ENCODE measurements at regions not wholly inside any gene's neighbourhood (a gene's known extent, or its start where the extent isn't known, plus 50 kb on each side); places are given as distances from the start of the nearest gene placed in this dataset.

- no peak for DNase-seq
- Mint-ChIP-seq H3K9me3 (peaks cover 0 to 1% (median 0%) of the 10 kb centered on the region in 6 donors), H3K36me3 (no peaks in the 10 kb centered on the region), H3K4me1 (no peaks in the 10 kb centered on the region), H3K27ac (no peak overlapping the region), H3K4me3 (no peak overlapping the region), H3K27me3 (ENCODE audit: low read depth in 3 of 3) (peaks cover 0 to 3% (median 2%) of the 10 kb centered on the region in 3 donors)
Observed at GRCh38 chr3:127106053-127106452, 86.9 kb upstream of the PRR23E start.

- Mint-ChIP-seq H3K9me3 (peaks cover 0 to 1% (median 0%) of the 10 kb centered on the region in 6 donors), H3K27ac (no peak overlapping the region)
Observed at GRCh38 chr3:127106456-127106855, 86.5 kb upstream of the PRR23E start.

GRCh38 chr3:127107002-127107401, 85.9 kb upstream of the PRR23E start:
- Mint-ChIP-seq H3K9me3 (peaks cover 0 to 2% (median under 1%) of the 10 kb centered on the region in 6 donors), H3K4me1 (no peaks in the 10 kb centered on the region), H3K27ac (no peak overlapping the region), H3K4me3 (no peak overlapping the region), H3K36me3 (no peaks in the 10 kb centered on the region), H3K27me3 (ENCODE audit: low read depth in 3 of 3) (peaks cover 0 to 3% (median 2%) of the 10 kb centered on the region in 3 donors)
- DNase-seq = no peak

More at GRCh38 chr3:127106456-127106855, 86.5 kb upstream of the PRR23E start:
- DNase-seq = no peak
- Mint-ChIP-seq H3K4me1 (no peaks in the 10 kb centered on the region), H3K27me3 (ENCODE audit: low read depth in 3 of 3) (peaks cover 0 to 3% (median 2%) of the 10 kb centered on the region in 3 donors), H3K36me3 (no peaks in the 10 kb centered on the region), H3K4me3 (no peak overlapping the region)

- Mint-ChIP-seq H3K27me3 (ENCODE audit: low read depth in 3 of 3) (peaks cover 0 to 3% (median 2%) of the 10 kb centered on the region in 3 donors), H3K36me3 (peaks cover 0 to 5% (median 0%) of the 10 kb centered on the region in 3 donors), H3K4me3 (no peak overlapping the region), H3K27ac (no peak overlapping the region), H3K4me1 (no peaks in the 10 kb centered on the region), H3K9me3 (peaks cover 1 to 8% (median 5%) of the 10 kb centered on the region in 6 donors)
- no peak for DNase-seq
Observed at GRCh38 chr3:127107491-127108375, 85.2 kb upstream of the PRR23E start.

- peaks cover 0 to 6% (median 0%) of the 10 kb centered on the region in 3 donors for H3K36me3 Mint-ChIP-seq
- no peak overlapping the region for H3K27ac Mint-ChIP-seq
- no peak overlapping the region for H3K4me3 Mint-ChIP-seq
- peak in 1 of 3 donors; percentile 2 for DNase-seq
- peaks cover 5 to 10% (median 7%) of the 10 kb centered on the region in 6 donors for H3K9me3 Mint-ChIP-seq
- peaks cover 0 to 3% (median 2%) of the 10 kb centered on the region in 3 donors for H3K27me3 Mint-ChIP-seq (ENCODE audit: low read depth in 3 of 3)
- H3K4me1 Mint-ChIP-seq = no peaks in the 10 kb centered on the region
Observed at GRCh38 chr3:127108796-127109195, 84.1 kb upstream of the PRR23E start.

GRCh38 chr3:127110982-127111693, 81.8 kb upstream of the PRR23E start:
- DNase-seq = no peak
- H3K27me3 Mint-ChIP-seq (ENCODE audit: low read depth in 3 of 3) = peaks cover 2 to 5% (median 3%) of the 10 kb centered on the region in 3 donors
- no peak overlapping the region for H3K27ac Mint-ChIP-seq
- no peaks in the 10 kb centered on the region for H3K4me1 Mint-ChIP-seq
- H3K4me3 Mint-ChIP-seq = no peak overlapping the region
- H3K9me3 Mint-ChIP-seq = peaks cover 5 to 10% (median 7%) of the 10 kb centered on the region in 6 donors
- H3K36me3 Mint-ChIP-seq = peaks cover 0 to 6% (median 0%) of the 10 kb centered on the region in 3 donors

- Mint-ChIP-seq H3K36me3 (peaks cover 0 to 6% (median 0%) of the 10 kb centered on the region in 3 donors), H3K4me3 (no peak overlapping the region), H3K27ac (no peak overlapping the region), H3K9me3 (peaks cover 5 to 10% (median 7%) of the 10 kb centered on the region in 6 donors), H3K4me1 (no peaks in the 10 kb centered on the region), H3K27me3 (ENCODE audit: low read depth in 3 of 3) (peaks cover 2 to 5% (median 2%) of the 10 kb centered on the region in 3 donors)
- DNase-seq = no peak
Observed at GRCh38 chr3:127112796-127113570, 79.9 kb upstream of the PRR23E start.

GRCh38 chr3:127113571-127113891, 79.4 kb upstream of the PRR23E start:
- Mint-ChIP-seq H3K4me3 (no peak overlapping the region), H3K27me3 (ENCODE audit: low read depth in 3 of 3) (peaks cover 2 to 7% (median 5%) of the 10 kb centered on the region in 3 donors), H3K27ac (no peak overlapping the region), H3K9me3 (peaks cover 5 to 10% (median 7%) of the 10 kb centered on the region in 6 donors), H3K36me3 (peaks cover 0 to 6% (median 0%) of the 10 kb centered on the region in 3 donors), H3K4me1 (no peaks in the 10 kb centered on the region)
- DNase-seq = no peak

- Mint-ChIP-seq H3K4me1 (no peaks in the 10 kb centered on the region), H3K4me3 (no peak overlapping the region), H3K9me3 (peaks cover 5 to 10% (median 7%) of the 10 kb centered on the region in 6 donors), H3K27ac (no peak overlapping the region), H3K36me3 (peaks cover 0 to 6% (median 0%) of the 10 kb centered on the region in 3 donors), H3K27me3 (ENCODE audit: low read depth in 3 of 3) (peaks cover 2 to 6% (median 5%) of the 10 kb centered on the region in 3 donors)
- no peak for DNase-seq
Observed at GRCh38 chr3:127114337-127115070, 78.4 kb upstream of the PRR23E start.

GRCh38 chr3:127115691-127116351, 77.1 kb upstream of the PRR23E start:
- no peak overlapping the region for H3K27ac Mint-ChIP-seq
- no peak for DNase-seq
- H3K9me3 Mint-ChIP-seq = peaks cover 3 to 10% (median 7%) of the 10 kb centered on the region in 6 donors
- H3K27me3 Mint-ChIP-seq (ENCODE audit: low read depth in 3 of 3) = peaks cover 0 to 7% (median 6%) of the 10 kb centered on the region in 3 donors
- H3K4me3 Mint-ChIP-seq = no peak overlapping the region
- peaks cover 0 to 6% (median 0%) of the 10 kb centered on the region in 3 donors for H3K36me3 Mint-ChIP-seq
- H3K4me1 Mint-ChIP-seq = no peaks in the 10 kb centered on the region

GRCh38 chr3:127118366-127118765, 74.6 kb upstream of the PRR23E start:
- Mint-ChIP-seq H3K36me3 (no peaks in the 10 kb centered on the region), H3K27me3 (ENCODE audit: low read depth in 3 of 3) (peaks cover 0 to 10% (median 6%) of the 10 kb centered on the region in 3 donors), H3K9me3 (peaks cover 0 to 1% (median 0%) of the 10 kb centered on the region in 6 donors), H3K27ac (no peak overlapping the region), H3K4me3 (no peak overlapping the region), H3K4me1 (no peaks in the 10 kb centered on the region)
- no peak for DNase-seq

GRCh38 chr3:127119693-127120464, 73.1 kb upstream of the PRR23E start:
- no peak overlapping the region for H3K27ac Mint-ChIP-seq
- H3K9me3 Mint-ChIP-seq = no peaks in the 10 kb centered on the region
- no peak overlapping the region for H3K4me3 Mint-ChIP-seq
- H3K27me3 Mint-ChIP-seq (ENCODE audit: low read depth in 3 of 3) = peaks cover 0 to 15% (median 9%) of the 10 kb centered on the region in 3 donors
- no peaks in the 10 kb centered on the region for H3K4me1 Mint-ChIP-seq
- no peak for DNase-seq
- no peaks in the 10 kb centered on the region for H3K36me3 Mint-ChIP-seq
